PC-3 (cell line): ENCODE measurements at regions not wholly inside any gene's neighbourhood (a gene's known extent, or its start where the extent isn't known, plus 50 kb on each side); places are given as distances from the start of the nearest gene placed in this dataset.

ENCODE experiments used
- ATAC-seq: fragments of 200-7000 bp; cut with Tn5 transposase; 2 replicates; pipeline ENCODE4 v1.9.1; 2020; ENCODE audit warnings: mild to moderate bottlenecking, moderate library complexity
- BruUV-seq: library from RNA; stranded (reverse); fragments of 400-500 nt; replicated peaks from 2 replicates; lab custom pipeline; 2021; lab: Mats Ljungman, UMichigan
- CTCF ChIA-PET: fragments of 300-600 bp; sonication (Branson Sonifier 250); formaldehyde crosslinking; loops from one replicate; lab custom pipeline; 2022; ENCODE audit warnings: antibody characterized with exemption; lab: Charles Lee
- POLR2A ChIA-PET: fragments of 300-600 bp; sonication (Branson Sonifier 250); formaldehyde crosslinking; loops from one replicate; lab custom pipeline; 2022; ENCODE audit warnings: antibody characterized with exemption; ENCODE audit not compliant: unreplicated experiment; lab: Charles Lee
- DNase-seq: peaks from one replicate; pipeline ENCODE4 v3.0.0-alpha.2; 2015
- H2AFZ ChIP-seq: fragments of 300-600 bp; sonication (generic); 2 replicates; pipeline ENCODE4 v1.6.0; 2016; ENCODE audit warnings: antibody characterized with exemption, low read length
- H3F3A ChIP-seq: fragments of 300-600 bp; sonication (generic); one replicate; pipeline ENCODE4 v1.6.0; 2017; ENCODE audit warnings: antibody characterized with exemption, low read length, control low read depth, mild to moderate bottlenecking; ENCODE audit not compliant: unreplicated experiment
- H3K27ac ChIP-seq: fragments of 300-600 bp; sonication (generic); 2 replicates; pipeline ENCODE4 v1.5.1; 2016; ENCODE audit warnings: mild to moderate bottlenecking, low read length
- H3K27me3 ChIP-seq: fragments of 300-600 bp; sonication (generic); 2 replicates; pipeline ENCODE4 v1.6.1; 2016; ENCODE audit warnings: low read length, mixed read lengths
- H3K36me3 ChIP-seq: fragments of 300-600 bp; sonication (generic); 2 replicates; pipeline ENCODE4 v1.6.1; 2016; ENCODE audit warnings: low read depth, mixed run types, low read length, mixed read lengths
- H3K4me1 ChIP-seq: fragments of 300-600 bp; sonication (generic); 2 replicates; pipeline ENCODE4 v1.5.1; 2016; ENCODE audit warnings: low read length; ENCODE audit not compliant: insufficient read depth
- H3K4me2 ChIP-seq: fragments of 300-600 bp; sonication (generic); 2 replicates; pipeline ENCODE4 v1.6.0; 2016; ENCODE audit warnings: low read length
- H3K4me3 ChIP-seq: fragments of 300-600 bp; sonication (generic); 2 replicates; pipeline ENCODE4 v1.5.1; 2016; ENCODE audit warnings: mild to moderate bottlenecking, low read length, mixed read lengths
- H3K79me2 ChIP-seq: fragments of 300-600 bp; sonication (generic); 2 replicates; pipeline ENCODE4 v1.6.1; 2017; ENCODE audit warnings: low read length, mixed read lengths
- H3K9ac ChIP-seq: fragments of 300-600 bp; sonication (generic); 2 replicates; pipeline ENCODE4 v1.6.0; 2016; ENCODE audit warnings: mild to moderate bottlenecking, low read length
- H3K9me2 ChIP-seq: fragments of 300-600 bp; sonication (generic); replicated peaks from 2 replicates; pipeline ENCODE4 v1.6.1; 2016; ENCODE audit warnings: mixed run types, low read length, mixed read lengths
- H3K9me3 ChIP-seq: fragments of 300-600 bp; sonication (generic); 2 replicates; pipeline ENCODE4 v1.6.1; 2016; ENCODE audit warnings: low read length, mixed read lengths
- H4K20me1 ChIP-seq: fragments of 300-600 bp; sonication (generic); 2 replicates; pipeline ENCODE4 v1.6.1; 2016; ENCODE audit warnings: low read length, mixed read lengths
- CTCF ChIP-seq: fragments of 300-600 bp; sonication (generic); conservative IDR thresholded peaks from 2 replicates; pipeline ENCODE4 v1.5.1; 2017; ENCODE audit warnings: antibody characterized with exemption, low read depth, mild to moderate bottlenecking, low read length
- EZH2 ChIP-seq: fragments of 300-600 bp; sonication (generic); IDR thresholded peaks from one replicate; pipeline ENCODE4 v1.6.1; 2017; ENCODE audit warnings: antibody characterized with exemption, mild to moderate bottlenecking, low read length; ENCODE audit not compliant: unreplicated experiment
- EZH2phosphoT487 ChIP-seq: fragments of 300-600 bp; sonication (generic); IDR thresholded peaks from 2 replicates; pipeline ENCODE4 v1.6.1; 2018; ENCODE audit warnings: mild to moderate bottlenecking, antibody characterized with exemption, low read length, borderline replicate concordance
- intact Hi-C: fragments of 100-400 bp; cut with micrococcal nuclease; formaldehyde crosslinking; loops from 2 replicates; pipeline ENCODE4 v1.9.0; 2023

DNA sequence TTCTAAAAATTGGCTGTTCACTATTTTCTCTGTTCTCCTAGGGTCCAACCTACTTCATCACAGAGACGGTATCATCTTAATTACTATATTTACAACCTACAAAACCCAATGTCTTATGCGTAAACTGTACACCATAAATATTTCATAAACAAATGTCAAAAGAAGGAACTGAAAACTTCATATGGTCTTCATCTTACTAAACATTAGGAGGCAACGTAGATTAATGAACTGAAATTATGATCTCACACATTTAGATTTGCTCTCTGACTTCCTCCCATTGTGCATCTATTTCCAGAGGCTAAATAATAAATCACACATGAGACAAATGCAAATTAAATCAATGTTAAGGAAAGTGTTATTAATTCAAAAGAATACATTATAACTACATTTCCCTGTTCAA, 1850.6 kb upstream of the SEL1L start:
- H2AFZ ChIP-seq: no peak overlapping the region
- ATAC-seq: no peak

DNA sequence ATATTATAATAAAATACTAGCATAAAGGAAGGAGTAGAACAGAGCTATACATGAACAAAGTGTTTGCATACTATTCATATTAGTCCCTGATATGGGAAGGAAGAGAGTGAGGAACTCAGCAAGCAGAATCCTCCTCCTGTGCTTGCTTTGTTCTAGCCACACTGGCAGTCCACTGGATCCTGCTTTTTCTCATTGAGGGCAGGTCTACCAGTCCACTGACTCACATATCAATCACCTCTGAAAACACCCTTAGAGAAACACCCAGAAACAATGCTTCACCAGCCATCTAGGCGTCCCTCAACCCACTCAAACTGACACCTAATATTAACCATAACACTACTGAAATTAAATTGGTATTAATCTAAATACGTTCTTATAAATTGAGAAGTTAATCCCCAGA, 1861.7 kb upstream of the SEL1L start:
- BruUV-seq: no TSS peak
- intact Hi-C loops: no loop called here
- H3K27me3 ChIP-seq: no peaks in the 10 kb centered on the region
- H3K36me3 ChIP-seq: no peaks in the 10 kb centered on the region
- no peak overlapping the region for H2AFZ ChIP-seq
- 0 out of 2 replicates have a peak, but pooled peaks cover 4% of the 10 kb centered on the region for H3K9me3 ChIP-seq
- H3K4me2 ChIP-seq: no peak overlapping the region
- DNase-seq (no peak), ATAC-seq (no peak)
- H3K9ac ChIP-seq: no peak overlapping the region
- no peaks in the 10 kb centered on the region for H3K4me1 ChIP-seq
- ChIA-PET POLR2A (no interaction called here), CTCF (no interaction called here)
- no peaks in the 10 kb centered on the region for H3F3A ChIP-seq
- no peaks in the 10 kb centered on the region for H3K9me2 ChIP-seq
- H3K27ac ChIP-seq: no peak overlapping the region
- H3K4me3 ChIP-seq: no peak overlapping the region
- no peaks in the 10 kb centered on the region for H4K20me1 ChIP-seq
- no peaks in the 10 kb centered on the region for H3K79me2 ChIP-seq
- no peak for TF ChIP-seq EZH2phosphoT487
- no peak for TF ChIP-seq EZH2
- TF ChIP-seq CTCF: no peak

More for the DNA sequence above, 1850.6 kb upstream of the SEL1L start:
- Histone ChIP-seq H3K36me3 (no peaks in the 10 kb centered on the region), H3K27ac (no peak overlapping the region), H3K4me2 (no peak overlapping the region), H3K4me1 (no peaks in the 10 kb centered on the region), H3K79me2 (no peaks in the 10 kb centered on the region), H3K27me3 (no peaks in the 10 kb centered on the region), H3K9ac (no peak overlapping the region), H4K20me1 (no peaks in the 10 kb centered on the region), H3F3A (no peaks in the 10 kb centered on the region), H3K4me3 (no peak overlapping the region), H3K9me3 (peaks cover 11% of the 10 kb centered on the region; the same call in 1 of the 2 replicates), H3K9me2 (no peaks in the 10 kb centered on the region)
- BruUV-seq: no TSS peak
- intact Hi-C loops: no loop called here
- DNase-seq: no peak
- POLR2A ChIA-PET: no interaction called here
- CTCF ChIA-PET: no interaction called here
- TF ChIP-seq EZH2 (no peak), EZH2phosphoT487 (no peak), CTCF (no peak)

DNA sequence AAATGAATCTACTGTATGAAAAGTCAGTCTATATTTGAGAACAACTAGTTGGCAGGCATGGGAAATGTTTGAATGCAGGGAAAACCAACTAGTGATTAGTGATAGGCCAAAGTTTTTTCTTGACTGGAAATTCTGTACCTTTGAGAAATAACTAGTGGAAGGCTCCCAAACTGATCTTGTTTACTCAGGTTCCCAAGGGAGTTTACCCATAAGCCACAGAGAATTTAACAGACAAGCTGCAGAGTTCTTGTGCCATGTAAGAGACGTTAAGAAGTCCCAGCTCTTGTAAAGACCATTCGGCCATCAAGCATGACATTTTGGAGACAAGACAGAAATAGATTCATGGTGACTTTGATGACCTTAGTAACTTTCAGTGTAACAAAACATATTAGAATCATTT, 1882.8 kb upstream of the SEL1L start:
- Histone ChIP-seq H3K9ac (no peak overlapping the region), H4K20me1 (no peaks in the 10 kb centered on the region), H3K27me3 (no peaks in the 10 kb centered on the region), H3K27ac (no peak overlapping the region), H2AFZ (no peak overlapping the region), H3K9me3 (peaks cover 6% of the 10 kb centered on the region; the same call in 1 of the 2 replicates), H3K79me2 (no peaks in the 10 kb centered on the region), H3F3A (no peaks in the 10 kb centered on the region), H3K4me1 (no peaks in the 10 kb centered on the region), H3K9me2 (no peaks in the 10 kb centered on the region; the same call in 1 of the 2 replicates), H3K36me3 (no peaks in the 10 kb centered on the region), H3K4me2 (no peak overlapping the region), H3K4me3 (no peak overlapping the region)
- CTCF ChIA-PET: no interaction called here
- intact Hi-C loops: loop anchor here (5.0 kb wide), 1 partner anchor 384 kb away; no protein-coding TSS in a partner anchor
- POLR2A ChIA-PET: no interaction called here
- ATAC-seq (no peak), DNase-seq (no peak)
- no TSS peak for BruUV-seq
- TF ChIP-seq CTCF: no peak
- TF ChIP-seq EZH2phosphoT487: no peak
- TF ChIP-seq EZH2: no peak
